ENCODE measurements at regions not wholly inside any gene's neighbourhood (a gene's known extent, or its start where the extent isn't known, plus 50 kb on each side); places are given as distances from the start of the nearest gene placed in this dataset.

- no peak for TF ChIP-seq POLR2AphosphoS5 (IDR thresholded peaks at IDR 0.05)
- TF ChIP-seq, protein P1, sequence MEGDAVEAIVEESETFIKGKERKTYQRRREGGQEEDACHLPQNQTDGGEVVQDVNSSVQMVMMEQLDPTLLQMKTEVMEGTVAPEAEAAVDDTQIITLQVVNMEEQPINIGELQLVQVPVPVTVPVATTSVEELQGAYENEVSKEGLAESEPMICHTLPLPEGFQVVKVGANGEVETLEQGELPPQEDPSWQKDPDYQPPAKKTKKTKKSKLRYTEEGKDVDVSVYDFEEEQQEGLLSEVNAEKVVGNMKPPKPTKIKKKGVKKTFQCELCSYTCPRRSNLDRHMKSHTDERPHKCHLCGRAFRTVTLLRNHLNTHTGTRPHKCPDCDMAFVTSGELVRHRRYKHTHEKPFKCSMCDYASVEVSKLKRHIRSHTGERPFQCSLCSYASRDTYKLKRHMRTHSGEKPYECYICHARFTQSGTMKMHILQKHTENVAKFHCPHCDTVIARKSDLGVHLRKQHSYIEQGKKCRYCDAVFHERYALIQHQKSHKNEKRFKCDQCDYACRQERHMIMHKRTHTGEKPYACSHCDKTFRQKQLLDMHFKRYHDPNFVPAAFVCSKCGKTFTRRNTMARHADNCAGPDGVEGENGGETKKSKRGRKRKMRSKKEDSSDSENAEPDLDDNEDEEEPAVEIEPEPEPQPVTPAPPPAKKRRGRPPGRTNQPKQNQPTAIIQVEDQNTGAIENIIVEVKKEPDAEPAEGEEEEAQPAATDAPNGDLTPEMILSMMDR (IDR thresholded peaks at IDR 0.05): no peak
- TF ChIP-seq POLR2A (IDR thresholded peaks at IDR 0.05): no peak
- no peak for TF ChIP-seq EP300 (IDR thresholded peaks at IDR 0.05; ENCODE audit: low read depth)
Observed at GRCh38 chr3:194836661-194837060, 151.0 kb downstream of the FAM43A start.

Measured in transverse colon (tissue), 4 donors.